Erythroblast (primary cell): ENCODE measurements at regions not wholly inside any gene's neighbourhood (a gene's known extent, or its start where the extent isn't known, plus 50 kb on each side); places are given as distances from the start of the nearest gene placed in this dataset.

Experiments used
- GATA1 ChIP-seq: IDR thresholded peaks from 2 replicates; pipeline ENCODE4 v1.6.1; 2011; ENCODE audit warnings: low read depth, mild to moderate bottlenecking, control low read depth, low read length, moderate library complexity
- POLR2A ChIP-seq: IDR thresholded peaks from 2 replicates; pipeline ENCODE4 v1.6.1; 2011; ENCODE audit warnings: mild to moderate bottlenecking, low read length

DNA sequence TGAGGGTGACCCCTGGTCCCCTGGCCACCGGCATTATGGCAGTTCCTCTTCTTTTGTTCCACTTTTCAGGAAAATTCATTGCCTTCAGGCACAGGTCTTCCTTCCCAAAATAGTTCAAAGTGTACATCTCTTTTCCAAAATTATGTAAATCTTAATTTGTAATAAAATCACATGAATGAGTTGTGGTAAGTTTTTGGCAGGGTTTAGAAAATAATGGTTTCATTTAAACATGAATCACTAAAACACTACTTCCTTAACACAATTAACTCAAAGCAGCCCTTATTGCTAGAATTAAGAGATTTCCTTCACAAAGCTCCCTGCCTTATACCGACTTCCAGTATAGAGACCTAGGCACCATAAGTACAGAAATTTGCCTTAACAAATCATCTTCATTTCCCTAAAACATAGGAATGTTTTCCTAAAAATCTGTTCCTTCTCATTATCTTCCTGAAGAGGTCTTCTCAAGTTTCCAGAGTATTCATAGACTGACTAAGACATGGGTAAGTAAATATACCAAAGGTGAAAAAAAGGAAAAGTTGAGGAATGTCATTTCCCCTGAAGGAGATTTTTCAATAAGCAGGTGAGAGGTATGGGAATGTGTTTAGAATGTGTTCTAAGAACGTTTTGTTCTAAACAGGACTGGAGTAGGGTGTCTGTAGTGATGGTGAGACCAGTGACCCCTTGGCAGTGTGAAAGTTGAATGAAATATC is 148.2 kb upstream of the CITED2 start:
- TF ChIP-seq POLR2A (no peak), GATA1 (no peak)
